T-helper 2 cell treated with Interferon-gamma antibody and Interleukin-4, amounts not matched to agents 5 μg/mL and 100 μg/mL, for 36 hours (primary cell): ENCODE measurements at regions not wholly inside any gene's neighbourhood (a gene's known extent, or its start where the extent isn't known, plus 50 kb on each side); places are given as distances from the start of the nearest gene placed in this dataset.

Source experiments
- DNase-seq: peaks from one replicate; pipeline ENCODE4 v3.0.0; 2021; ENCODE audit warnings: low spot score
- H3K27ac Mint-ChIP-seq: one replicate; pipeline ENCODE4 v1.8.0; 2021; ENCODE audit warnings: mild to moderate bottlenecking, mixed read lengths
- H3K27me3 Mint-ChIP-seq: one replicate; pipeline ENCODE4 v1.8.0; 2021; ENCODE audit warnings: low read depth, mixed read lengths
- H3K36me3 Mint-ChIP-seq: one replicate; pipeline ENCODE4 v1.8.0; 2021; ENCODE audit warnings: low read depth, mixed read lengths
- H3K4me1 Mint-ChIP-seq: one replicate; pipeline ENCODE4 v1.8.0; 2021; ENCODE audit warnings: low read depth, mixed read lengths
- H3K4me3 Mint-ChIP-seq: one replicate; pipeline ENCODE4 v1.8.0; 2022; ENCODE audit warnings: mild to moderate bottlenecking, moderate library complexity, mixed read lengths
- H3K9me3 Mint-ChIP-seq: one replicate; pipeline ENCODE4 v1.8.0; 2021; ENCODE audit warnings: mixed read lengths

- H3K4me3 Mint-ChIP-seq, result no peak overlapping the region
- H3K27me3 Mint-ChIP-seq, result peaks cover 2% of the 10 kb centered on the region
- H3K27ac Mint-ChIP-seq, result no peak overlapping the region
Observed at GRCh38 chr20:40760399-40760798, 71.4 kb upstream of the MAFB start.

DNA sequence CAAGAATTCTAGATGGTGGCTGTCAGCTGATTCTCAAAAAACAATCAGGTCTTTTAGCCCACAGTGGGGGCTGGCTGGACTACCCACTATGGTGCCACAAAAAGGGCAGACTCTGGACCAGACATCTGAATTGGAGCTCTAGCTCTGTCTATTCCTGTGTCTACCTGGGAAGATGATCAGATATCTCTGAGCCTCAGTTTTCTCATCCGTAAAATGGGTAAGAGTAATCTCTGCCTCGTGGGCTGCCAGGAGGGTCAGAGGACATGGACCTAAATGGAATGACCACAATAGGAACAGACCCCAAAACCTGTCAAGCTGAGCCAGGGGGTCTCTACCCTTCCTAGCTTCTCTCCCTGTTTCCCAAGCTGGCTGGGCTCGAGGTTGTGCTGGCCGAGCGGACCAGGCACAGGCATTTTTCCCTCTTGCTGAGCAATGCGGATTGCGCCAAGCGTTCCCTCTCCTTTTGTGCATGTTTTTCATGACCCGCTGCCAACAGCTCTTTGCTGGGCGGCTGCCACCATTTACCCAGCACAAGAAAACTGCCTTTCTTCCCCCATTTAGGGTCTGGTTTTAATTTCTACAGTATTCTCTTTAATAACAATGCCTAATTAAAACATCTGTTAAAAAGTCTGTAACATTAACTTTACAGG is 74.7 kb upstream of the MAFB start:
- no peak overlapping the region for H3K27ac Mint-ChIP-seq
- H3K4me1 Mint-ChIP-seq, result no peaks in the 10 kb centered on the region
- H3K27me3 Mint-ChIP-seq, result peaks cover 2% of the 10 kb centered on the region
- no peak overlapping the region for H3K4me3 Mint-ChIP-seq
- H3K9me3 Mint-ChIP-seq, result no peaks in the 10 kb centered on the region
- no peak for DNase-seq
- no peaks in the 10 kb centered on the region for H3K36me3 Mint-ChIP-seq

More at GRCh38 chr20:40760399-40760798, 71.4 kb upstream of the MAFB start:
- DNase-seq, result no peak
- Mint-ChIP-seq H3K9me3 (no peaks in the 10 kb centered on the region), H3K4me1 (peaks cover 21% of the 10 kb centered on the region), H3K36me3 (no peaks in the 10 kb centered on the region)

GRCh38 chr20:40765814-40766480 is 76.9 kb upstream of the MAFB start:
- no peaks in the 10 kb centered on the region for H3K27me3 Mint-ChIP-seq
- no peaks in the 10 kb centered on the region for H3K36me3 Mint-ChIP-seq
- H3K4me3 Mint-ChIP-seq, result no peak overlapping the region
- no peaks in the 10 kb centered on the region for H3K9me3 Mint-ChIP-seq
- DNase-seq, result no peak
- H3K27ac Mint-ChIP-seq, result no peak overlapping the region
- H3K4me1 Mint-ChIP-seq, result no peaks in the 10 kb centered on the region

- Mint-ChIP-seq H3K36me3 (no peaks in the 10 kb centered on the region), H3K27me3 (peaks cover 3% of the 10 kb centered on the region), H3K9me3 (no peaks in the 10 kb centered on the region), H3K4me1 (no peaks in the 10 kb centered on the region), H3K4me3 (no peak overlapping the region), H3K27ac (no peak overlapping the region)
- no peak for DNase-seq
Observed at GRCh38 chr20:40766790-40767614, 78.0 kb upstream of the MAFB start.

- Mint-ChIP-seq H3K27me3 (peaks cover 3% of the 10 kb centered on the region), H3K27ac (no peak overlapping the region), H3K9me3 (no peaks in the 10 kb centered on the region), H3K36me3 (no peaks in the 10 kb centered on the region), H3K4me1 (no peaks in the 10 kb centered on the region), H3K4me3 (no peak overlapping the region)
- DNase-seq, result no peak
Observed at GRCh38 chr20:40767615-40767924, 78.5 kb upstream of the MAFB start.

DNA sequence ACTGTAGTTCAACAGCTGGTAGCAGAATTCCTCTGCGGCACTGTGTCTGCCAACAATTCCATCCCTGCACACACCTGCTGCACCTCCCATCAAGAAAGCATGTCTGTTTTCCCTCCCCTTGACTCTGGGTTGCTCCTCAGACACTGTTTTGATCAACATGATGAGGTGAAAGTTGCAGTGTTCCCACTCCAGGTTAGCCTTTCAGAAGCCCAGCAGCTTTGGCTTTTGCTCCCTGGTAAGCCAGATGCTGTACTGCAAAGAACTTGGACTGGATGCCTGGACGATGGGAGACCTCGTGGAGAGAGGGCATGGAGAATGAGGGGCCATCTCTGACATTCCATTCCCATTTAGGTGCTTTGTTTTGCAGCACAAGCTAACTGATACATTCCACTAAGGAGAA is 79.1 kb upstream of the MAFB start:
- Mint-ChIP-seq H3K27me3 (peaks cover 3% of the 10 kb centered on the region), H3K4me3 (no peak overlapping the region), H3K27ac (no peak overlapping the region), H3K4me1 (no peaks in the 10 kb centered on the region), H3K9me3 (no peaks in the 10 kb centered on the region), H3K36me3 (no peaks in the 10 kb centered on the region)
- DNase-seq, result no peak

DNA sequence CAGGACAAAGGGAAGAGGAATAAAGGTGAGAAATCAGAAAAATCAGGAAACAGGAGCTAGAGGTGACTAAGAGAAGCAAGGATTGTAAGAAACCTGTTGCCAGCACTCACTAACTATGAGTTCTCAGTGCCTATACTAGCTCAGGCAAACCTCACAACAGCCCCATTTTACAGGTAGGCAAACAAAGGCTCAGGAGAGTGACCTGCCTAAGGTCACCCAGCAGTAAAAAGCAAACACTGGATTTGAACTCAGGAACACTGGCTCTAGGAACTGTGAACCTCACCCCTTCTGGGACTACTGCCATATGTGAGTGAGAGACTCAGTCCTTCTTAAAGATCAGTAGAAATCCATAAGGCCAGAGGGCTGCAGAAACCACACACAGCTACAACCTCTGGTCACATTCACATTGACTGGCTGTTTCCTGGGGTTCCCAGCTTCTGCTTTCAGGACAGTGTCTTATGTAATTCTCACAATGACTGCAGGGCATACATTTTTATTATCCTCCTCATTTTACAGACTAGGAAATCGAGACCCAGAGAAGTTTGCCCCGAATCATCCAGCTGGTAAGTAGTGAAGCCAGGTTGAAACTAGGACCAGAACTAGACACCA is 80.7 kb upstream of the MAFB start:
- H3K9me3 Mint-ChIP-seq, result no peaks in the 10 kb centered on the region
- H3K27me3 Mint-ChIP-seq, result peaks cover 3% of the 10 kb centered on the region
- DNase-seq, result no peak
- H3K4me1 Mint-ChIP-seq, result peaks cover 7% of the 10 kb centered on the region
- H3K27ac Mint-ChIP-seq, result no peak overlapping the region
- H3K36me3 Mint-ChIP-seq, result no peaks in the 10 kb centered on the region
- H3K4me3 Mint-ChIP-seq, result no peak overlapping the region

GRCh38 chr20:40770564-40771307 is 81.7 kb upstream of the MAFB start:
- peaks cover 3% of the 10 kb centered on the region for H3K27me3 Mint-ChIP-seq
- peaks cover 8% of the 10 kb centered on the region for H3K4me1 Mint-ChIP-seq
- H3K27ac Mint-ChIP-seq, result no peak overlapping the region
- no peak for DNase-seq
- no peaks in the 10 kb centered on the region for H3K9me3 Mint-ChIP-seq
- H3K4me3 Mint-ChIP-seq, result no peak overlapping the region
- no peaks in the 10 kb centered on the region for H3K36me3 Mint-ChIP-seq

GRCh38 chr20:40771308-40771610 is 82.2 kb upstream of the MAFB start:
- Mint-ChIP-seq H3K9me3 (no peaks in the 10 kb centered on the region), H3K4me1 (peaks cover 8% of the 10 kb centered on the region), H3K4me3 (no peak overlapping the region), H3K27me3 (peaks cover 3% of the 10 kb centered on the region), H3K36me3 (no peaks in the 10 kb centered on the region), H3K27ac (no peak overlapping the region)
- no peak for DNase-seq

GRCh38 chr20:40771848-40772511 is 82.9 kb upstream of the MAFB start:
- Mint-ChIP-seq H3K9me3 (no peaks in the 10 kb centered on the region), H3K36me3 (no peaks in the 10 kb centered on the region), H3K4me3 (no peak overlapping the region), H3K27me3 (peaks cover 3% of the 10 kb centered on the region), H3K4me1 (peaks cover 8% of the 10 kb centered on the region), H3K27ac (no peak overlapping the region)
- no peak for DNase-seq

GRCh38 chr20:40773376-40773775 is 84.3 kb upstream of the MAFB start:
- Mint-ChIP-seq H3K4me3 (no peak overlapping the region), H3K27me3 (peaks cover 3% of the 10 kb centered on the region), H3K27ac (no peak overlapping the region), H3K9me3 (no peaks in the 10 kb centered on the region), H3K4me1 (peaks cover 8% of the 10 kb centered on the region), H3K36me3 (no peaks in the 10 kb centered on the region)
- DNase-seq, result no peak

DNA sequence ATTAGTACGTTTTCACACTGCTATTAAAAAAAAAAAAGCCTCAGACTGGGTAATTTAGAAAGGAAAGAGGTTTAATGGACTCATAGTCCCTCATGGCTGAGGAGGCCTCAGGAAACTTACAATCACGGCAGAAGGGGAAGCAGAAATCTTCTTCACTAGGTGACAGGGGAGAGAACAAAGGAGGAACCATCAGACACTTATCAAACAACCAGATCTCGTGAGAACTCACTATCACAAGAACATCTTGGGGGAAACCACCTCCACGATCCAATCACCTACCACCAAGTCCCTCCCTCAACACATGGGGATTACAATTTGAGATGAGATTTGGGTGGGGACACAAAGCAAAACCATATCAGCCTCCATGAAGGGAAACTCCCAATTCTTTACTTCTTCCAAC is 85.2 kb upstream of the MAFB start:
- Mint-ChIP-seq H3K4me1 (peaks cover 8% of the 10 kb centered on the region), H3K27me3 (peaks cover 3% of the 10 kb centered on the region), H3K4me3 (no peak overlapping the region), H3K27ac (no peak overlapping the region), H3K9me3 (no peaks in the 10 kb centered on the region), H3K36me3 (no peaks in the 10 kb centered on the region)
- DNase-seq, result no peak

DNA sequence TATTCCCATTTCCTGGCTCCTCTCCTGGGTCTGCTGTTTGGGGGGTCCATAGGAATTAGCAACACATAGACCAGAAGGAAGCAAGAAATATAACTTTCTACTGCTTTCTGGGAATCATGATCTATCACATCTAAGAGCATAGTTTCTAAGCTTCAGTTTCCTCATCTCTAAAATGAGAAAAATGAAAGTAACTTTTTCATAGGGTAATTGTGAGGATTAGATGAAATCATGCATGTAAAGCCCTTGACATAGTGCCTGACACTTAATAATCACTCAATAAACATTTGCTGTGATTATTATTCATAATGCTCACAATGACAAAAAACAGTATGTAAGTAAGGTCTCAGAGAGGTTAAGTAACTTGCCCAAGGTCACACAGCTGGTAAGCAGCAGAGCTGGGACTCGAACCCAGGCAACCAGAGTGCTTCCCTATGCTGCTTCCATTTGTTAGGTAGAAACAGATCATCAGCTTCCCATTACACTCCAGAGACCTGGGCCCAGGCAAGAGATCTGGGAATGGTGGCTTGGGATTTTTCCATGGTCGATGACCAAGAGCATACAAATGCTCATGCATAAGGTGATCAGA is 86.6 kb upstream of the MAFB start:
- H3K27ac Mint-ChIP-seq, result no peak overlapping the region
- H3K4me1 Mint-ChIP-seq, result peaks cover 8% of the 10 kb centered on the region
- peaks cover 3% of the 10 kb centered on the region for H3K27me3 Mint-ChIP-seq
- H3K9me3 Mint-ChIP-seq, result no peaks in the 10 kb centered on the region
- H3K4me3 Mint-ChIP-seq, result no peak overlapping the region
- no peaks in the 10 kb centered on the region for H3K36me3 Mint-ChIP-seq
- no peak for DNase-seq
